HG03575 (cell line): ENCODE measurements at regions not wholly inside any gene's neighbourhood (a gene's known extent, or its start where the extent isn't known, plus 50 kb on each side); places are given as distances from the start of the nearest gene placed in this dataset.

ENCODE experiments used
- ATAC-seq: cut with Tn5 transposase; IDR thresholded peaks from one replicate; pipeline ENCODE4 v1.9.1; 2021; ENCODE audit not compliant: unreplicated experiment, insufficient number of reproducible peaks, low FRiP score; ENCODE audit errors: extremely low read depth

- ATAC-seq, result no peak
Measured at GRCh38 chr2:2947406-2947805, 430.2 kb downstream of the EIPR1 start.

GRCh38 chr2:2942906-2943305, 434.7 kb downstream of the EIPR1 start:
- no peak for ATAC-seq

- no peak for ATAC-seq
Measured at GRCh38 chr2:2942225-2942624, 435.4 kb downstream of the EIPR1 start.

DNA sequence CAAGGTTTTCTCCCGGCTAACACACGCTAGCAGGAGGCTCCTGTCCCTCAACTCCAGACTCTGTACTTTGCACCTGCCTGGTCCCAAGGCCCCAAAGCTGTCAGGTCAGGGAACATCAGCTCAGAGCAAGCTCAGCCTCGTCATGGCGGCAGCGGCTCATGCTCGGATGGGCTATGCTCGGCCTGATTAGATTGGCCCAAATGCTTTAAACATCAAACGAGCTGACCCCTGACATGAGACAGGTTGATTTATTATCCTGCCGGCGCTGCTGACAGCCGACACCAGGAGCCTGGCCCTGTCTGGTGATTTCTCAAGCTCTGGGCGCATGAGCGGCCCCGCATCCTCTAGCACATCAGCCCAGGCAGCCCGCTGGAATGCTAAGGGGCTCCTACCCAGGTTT, 436.4 kb downstream of the EIPR1 start:
- ATAC-seq, result no peak

DNA sequence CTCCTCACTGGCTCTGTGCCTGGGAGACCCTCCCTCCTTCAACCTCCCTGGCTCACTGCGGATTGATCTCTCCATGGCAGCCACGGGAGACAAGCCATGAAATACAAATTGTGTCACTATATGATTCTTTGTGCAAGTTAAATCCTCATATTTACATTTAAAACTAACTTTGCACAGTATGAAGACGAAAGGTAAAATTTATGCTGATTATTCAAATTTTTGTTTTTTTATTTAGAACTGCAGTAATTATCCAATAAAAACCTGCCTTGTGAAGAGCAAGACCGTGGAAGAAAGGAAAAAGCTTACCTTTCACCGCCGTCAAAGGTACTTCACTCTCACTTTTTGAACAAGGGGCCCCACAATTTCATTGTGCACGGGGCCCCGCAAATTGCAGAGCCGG, 436.9 kb downstream of the EIPR1 start:
- ATAC-seq, result no peak

GRCh38 chr2:2940061-2940460, 437.6 kb downstream of the EIPR1 start:
- no peak for ATAC-seq

- ATAC-seq, result no peak
Measured at GRCh38 chr2:2939078-2939795, 438.4 kb downstream of the EIPR1 start.

DNA sequence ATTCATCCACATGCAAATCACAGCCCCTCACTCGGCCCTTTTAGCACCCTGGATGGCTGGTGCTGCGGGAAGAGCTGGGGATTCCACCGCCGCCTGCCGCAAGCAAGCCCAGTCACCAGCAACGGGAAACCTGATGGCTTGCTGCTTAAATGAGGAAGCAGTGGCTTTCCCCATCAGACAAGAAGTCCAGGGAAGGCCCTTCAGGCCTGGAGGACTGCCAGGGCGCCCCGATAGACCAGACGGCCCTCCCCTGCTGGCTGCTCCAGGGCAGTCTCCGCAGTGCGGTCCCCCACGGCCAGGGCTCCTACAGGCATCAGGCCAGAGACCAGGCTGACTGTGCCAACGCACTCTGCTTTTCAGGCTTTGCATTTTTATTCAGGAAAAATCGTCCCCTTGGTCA, 439.1 kb downstream of the EIPR1 start:
- ATAC-seq, result no peak

DNA sequence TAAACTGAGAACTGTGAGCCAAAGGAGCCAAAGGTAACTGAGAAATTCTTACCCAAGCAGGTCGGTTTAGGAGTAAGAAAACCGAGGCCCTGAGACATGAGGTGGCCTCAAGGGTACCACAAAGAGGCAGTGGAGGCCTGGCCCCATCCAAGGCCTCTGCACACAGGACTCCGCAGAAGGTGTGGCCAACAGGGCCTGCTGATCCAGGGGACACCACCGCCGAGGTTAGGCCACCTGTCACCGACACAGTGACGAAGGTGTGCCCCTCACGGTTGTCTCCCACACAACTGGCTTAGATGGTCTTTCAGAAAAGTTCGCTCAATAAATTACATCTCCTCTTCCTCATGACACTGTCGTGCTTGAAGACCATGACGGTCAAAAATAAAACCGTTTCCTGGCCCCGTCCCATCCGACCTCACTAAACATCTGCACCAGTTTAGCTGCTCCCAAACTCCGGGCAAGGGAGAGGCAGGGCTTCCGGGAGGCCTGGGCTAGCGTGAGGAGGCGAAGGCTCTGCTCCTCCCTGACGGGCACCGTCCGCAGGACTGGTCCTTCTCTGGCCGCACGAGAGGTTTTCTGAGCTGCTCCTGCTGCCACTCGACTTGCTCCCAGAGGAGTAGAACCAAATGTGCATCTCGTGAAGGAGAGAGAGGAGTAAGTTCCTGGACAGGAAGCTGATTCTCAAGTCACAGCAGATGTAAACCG, 442.0 kb downstream of the EIPR1 start:
- ATAC-seq, result no peak

DNA sequence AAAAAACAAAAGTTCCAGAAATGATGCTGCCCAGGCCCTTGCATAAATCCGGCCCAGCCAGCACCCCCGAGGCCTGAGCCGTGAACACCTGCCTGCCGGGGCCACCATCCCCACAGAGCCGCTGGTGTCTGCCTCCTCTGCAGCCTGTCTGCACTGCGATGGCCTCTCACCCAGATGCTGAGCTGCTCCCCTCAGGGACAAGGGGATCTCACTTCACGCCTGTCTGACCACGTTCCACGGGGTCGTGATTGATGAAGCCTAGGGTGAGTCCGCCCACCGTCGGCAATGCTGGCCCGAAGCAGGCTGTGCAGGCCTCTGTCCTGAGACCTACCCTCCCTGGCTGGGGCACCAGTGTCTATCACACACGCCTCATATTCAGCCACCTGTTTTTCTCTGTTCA, 444.2 kb downstream of the EIPR1 start:
- no peak for ATAC-seq

DNA sequence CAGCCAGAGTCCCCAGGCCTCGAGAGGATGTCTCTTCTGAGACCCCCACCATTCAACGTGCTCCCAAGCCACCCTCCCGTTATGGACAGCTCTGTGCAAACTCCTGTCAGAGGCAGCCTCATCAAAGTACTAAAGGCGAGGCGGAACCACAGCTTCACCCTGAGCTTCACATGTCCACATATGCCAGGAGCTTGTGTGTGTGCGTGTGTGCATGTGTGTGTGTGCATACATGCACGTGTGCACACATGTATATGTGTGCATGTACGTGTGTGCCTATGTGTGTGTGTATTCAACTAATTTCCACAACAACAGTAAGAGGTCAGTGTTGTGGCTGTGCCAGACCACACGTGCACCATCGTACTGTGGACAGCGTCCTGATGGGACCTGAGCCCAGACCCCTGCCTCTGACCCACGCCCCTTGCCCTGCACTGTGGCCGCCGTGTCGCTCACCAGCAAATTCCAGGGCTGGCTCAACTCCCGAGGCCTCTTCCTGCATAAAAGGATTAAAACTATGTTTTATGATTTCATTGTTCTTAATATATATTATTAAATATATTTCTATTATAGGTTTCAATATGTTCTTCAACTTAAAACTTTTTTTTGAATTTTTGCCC, 444.8 kb downstream of the EIPR1 start:
- ATAC-seq, result no peak

DNA sequence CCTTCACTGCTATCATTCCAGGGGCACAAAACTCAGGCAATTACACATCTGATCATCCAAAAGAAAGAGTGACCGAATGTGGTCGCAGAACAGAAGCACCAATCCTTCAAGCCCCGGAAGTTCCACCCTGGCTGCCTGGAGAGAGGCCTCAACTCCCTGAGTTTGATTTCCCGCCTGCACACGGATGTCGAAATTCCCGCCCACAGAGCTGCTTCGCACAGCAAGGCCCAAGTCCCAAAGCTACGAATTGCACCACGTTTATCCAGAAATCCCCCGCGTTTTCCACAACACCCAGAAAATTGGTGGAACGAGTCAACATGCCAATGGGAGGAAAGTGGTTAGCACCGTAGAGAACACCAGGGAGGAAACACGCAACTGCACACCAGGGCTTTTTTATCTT, 445.4 kb downstream of the EIPR1 start:
- no peak for ATAC-seq

GRCh38 chr2:2931318-2932075, 446.1 kb downstream of the EIPR1 start:
- no peak for ATAC-seq

- ATAC-seq, result no peak
Measured at GRCh38 chr2:2930841-2931240, 446.8 kb downstream of the EIPR1 start.

- ATAC-seq, result peak; percentile 31
Measured at GRCh38 chr2:2926858-2927175, 450.8 kb downstream of the EIPR1 start.

- ATAC-seq, result peak; percentile 66
Measured at GRCh38 chr2:2926009-2926857, 451.4 kb downstream of the EIPR1 start.

GRCh38 chr2:2922156-2922555, 455.5 kb downstream of the EIPR1 start:
- ATAC-seq, result no peak

DNA sequence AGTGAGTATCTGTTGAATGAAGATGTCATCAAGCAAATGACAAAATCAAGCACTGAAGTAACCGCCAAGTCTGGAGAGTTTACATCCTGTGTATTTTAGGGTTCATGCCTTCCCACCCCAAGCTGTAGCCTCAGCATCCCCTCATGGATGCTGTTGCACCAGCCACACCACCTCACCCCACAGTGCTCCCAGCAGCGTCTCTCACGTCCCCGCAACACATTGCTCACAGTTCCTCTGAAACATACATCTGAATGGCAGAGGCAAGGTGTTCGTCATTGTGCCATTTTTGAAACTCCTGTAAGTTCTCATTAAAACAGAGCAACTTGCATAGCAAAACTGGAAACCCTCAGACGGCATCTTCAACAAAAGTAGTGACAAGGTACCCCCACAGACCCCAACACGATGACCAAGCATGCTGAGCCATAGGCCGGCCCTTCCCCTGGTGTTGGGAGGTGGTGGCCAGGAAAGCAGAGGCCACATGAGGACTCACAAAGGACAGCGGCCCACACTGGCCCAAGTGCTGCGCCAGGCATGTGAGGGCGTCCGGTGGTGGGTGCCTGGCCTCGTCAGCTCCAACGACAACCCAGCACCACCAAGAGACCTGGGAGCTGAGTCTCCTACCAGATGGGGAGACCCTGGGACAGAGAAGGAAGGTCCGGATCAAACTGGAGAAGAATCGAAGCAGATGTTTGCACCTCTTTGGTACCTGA, 456.5 kb downstream of the EIPR1 start:
- no peak for ATAC-seq
